HG03521 (cell line): ENCODE measurements at regions not wholly inside any gene's neighbourhood (a gene's known extent, or its start where the extent isn't known, plus 50 kb on each side); places are given as distances from the start of the nearest gene placed in this dataset.
A peak's percentile ranks its signal among the peaks of the same experiment; 100 is the strongest.

Experiments used
- ATAC-seq: cut with Tn5 transposase; IDR thresholded peaks from one replicate; pipeline ENCODE4 v1.9.1; 2021; ENCODE audit warnings: mild to moderate bottlenecking, moderate library complexity; ENCODE audit not compliant: unreplicated experiment

- ATAC-seq: no peak
These were observed 181.3 kb upstream of the PHYHIPL start for GRCh38 chr10:58995058-58995596.

GRCh38 chr10:58996063-58996462, 180.4 kb upstream of the PHYHIPL start:
- ATAC-seq: no peak

GRCh38 chr10:58996866-58997265, 179.6 kb upstream of the PHYHIPL start:
- ATAC-seq: no peak

- no peak for ATAC-seq
These were observed 177.3 kb upstream of the PHYHIPL start for GRCh38 chr10:58998924-58999713.

- ATAC-seq: no peak
These were observed 176.1 kb upstream of the PHYHIPL start for GRCh38 chr10:59000162-59000825.

GRCh38 chr10:59002011-59002410, 174.4 kb upstream of the PHYHIPL start:
- ATAC-seq: no peak

- ATAC-seq: no peak
These were observed 173.2 kb upstream of the PHYHIPL start for GRCh38 chr10:59003203-59003602.

- no peak for ATAC-seq
These were observed 172.1 kb upstream of the PHYHIPL start for GRCh38 chr10:59004392-59004791.

- ATAC-seq: no peak
These were observed 169.7 kb upstream of the PHYHIPL start for GRCh38 chr10:59006511-59007306.

GRCh38 chr10:59007307-59008025, 169.0 kb upstream of the PHYHIPL start:
- peak; percentile 34 for ATAC-seq

- ATAC-seq: no peak
These were observed 168.0 kb upstream of the PHYHIPL start for GRCh38 chr10:59008452-59008851.

GRCh38 chr10:59011972-59012632, 164.3 kb upstream of the PHYHIPL start:
- ATAC-seq: no peak

- ATAC-seq: no peak
These were observed 163.6 kb upstream of the PHYHIPL start for GRCh38 chr10:59012839-59013238.

GRCh38 chr10:59016043-59016442, 160.4 kb upstream of the PHYHIPL start:
- ATAC-seq: no peak

GRCh38 chr10:59018977-59019376, 157.5 kb upstream of the PHYHIPL start:
- no peak for ATAC-seq

- ATAC-seq: no peak
These were observed 156.8 kb upstream of the PHYHIPL start for GRCh38 chr10:59019603-59020002.

- ATAC-seq: no peak
These were observed 155.9 kb upstream of the PHYHIPL start for GRCh38 chr10:59020502-59020901.

GRCh38 chr10:59025981-59026765, 150.3 kb upstream of the PHYHIPL start:
- no peak for ATAC-seq

GRCh38 chr10:59027975-59028655, 148.3 kb upstream of the PHYHIPL start:
- no peak for ATAC-seq
